BLaER1 treated with 17β-estradiol and CSF1 and Interleukin-3, amounts not matched to agents 10 nM and 100 nM (cell line): ENCODE measurements at regions not wholly inside any gene's neighbourhood (a gene's known extent, or its start where the extent isn't known, plus 50 kb on each side); places are given as distances from the start of the nearest gene placed in this dataset.
A peak's percentile ranks its signal among the peaks of the same experiment; 100 is the strongest.

Experiments used
- H3K27ac ChIP-seq, 11 experiments: shearing (Covaris generic); formaldehyde crosslinking; 2 replicates each; pipeline ENCODE4 v1.8.1; 2022
- H3K27me3 ChIP-seq, 11 experiments: shearing (Covaris generic); formaldehyde crosslinking; 2 replicates each; pipeline ENCODE4 v1.8.1; 2022
- H3K36me3 ChIP-seq, 11 experiments: shearing (Covaris generic); formaldehyde crosslinking; 2 replicates each; pipeline ENCODE4 v1.8.1; 2022
- H3K4me1 ChIP-seq, 10 experiments: shearing (Covaris generic); formaldehyde crosslinking; 2 replicates each; pipeline ENCODE4 v1.8.1; 2022
- H3K4me2 ChIP-seq, 11 experiments: shearing (Covaris generic); formaldehyde crosslinking; 2 replicates each; pipeline ENCODE4 v1.8.1; 2022
- H3K4me3 ChIP-seq, 10 experiments: shearing (Covaris generic); formaldehyde crosslinking; 2 replicates each; pipeline ENCODE4 v1.8.1; 2022
- H3K9ac ChIP-seq, 11 experiments: shearing (Covaris generic); formaldehyde crosslinking; 2 replicates each; pipeline ENCODE4 v1.8.1; 2022
- H3K9me3 ChIP-seq, 11 experiments: shearing (Covaris generic); formaldehyde crosslinking; replicated peaks in 1 of 11; 2 replicates each; pipeline ENCODE4 v1.8.1; 2022
- H4K20me1 ChIP-seq, 11 experiments: shearing (Covaris generic); formaldehyde crosslinking; 2 replicates each; pipeline ENCODE4 v1.8.1; 2022
- Cebpa-rat ChIP-seq, 11 experiments: shearing (Covaris generic); IDR thresholded peaks; 2 replicates each; pipeline ENCODE4 v1.8.1; 2022

DNA sequence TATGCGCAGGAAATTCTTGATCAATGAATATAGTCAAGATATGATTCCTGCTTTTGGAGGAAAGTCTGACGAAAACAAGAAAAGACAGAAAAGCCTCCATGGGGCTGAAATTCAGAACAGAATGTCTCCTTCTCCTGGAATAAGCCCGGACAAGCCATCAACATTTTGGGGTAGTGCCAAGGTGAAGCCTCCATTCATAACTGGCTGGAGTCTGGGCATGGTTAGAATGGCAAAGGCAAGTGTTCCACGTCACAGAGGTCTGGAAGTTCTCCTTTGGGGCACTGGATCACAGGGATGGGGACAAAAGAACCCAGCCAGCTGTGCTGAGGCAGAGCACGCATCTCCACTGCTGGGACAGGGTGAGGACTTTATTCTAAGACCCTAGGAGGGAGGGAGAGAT is 505.7 kb downstream of the CMPK2 start:
- H3K27ac ChIP-seq, result no peak overlapping the region
- no peak overlapping the region for H3K9ac ChIP-seq
- no peaks in the 10 kb centered on the region for H3K9me3 ChIP-seq
- H3K36me3 ChIP-seq, result no peaks in the 10 kb centered on the region
- no peak for TF ChIP-seq Cebpa-rat (IDR thresholded peaks at IDR 0.05)
- H3K4me2 ChIP-seq, result peak overlapping the region in 9 of 11 experiments; percentile 32 to 79 (median 59); a peak in 16 of 22 replicates
- H3K4me1 ChIP-seq, result peaks cover 0 to 33% (median 18%) of the 10 kb centered on the region in 10 experiments; a peak in 15 of 20 replicates
- no peaks in the 10 kb centered on the region for H4K20me1 ChIP-seq
- H3K4me3 ChIP-seq, result no peak overlapping the region
- H3K27me3 ChIP-seq, result no peaks in the 10 kb centered on the region

- Histone ChIP-seq H3K4me2 (no peak overlapping the region), H3K9me3 (no peaks in the 10 kb centered on the region), H3K4me3 (no peak overlapping the region), H3K27me3 (no peaks in the 10 kb centered on the region), H3K36me3 (no peaks in the 10 kb centered on the region), H4K20me1 (no peaks in the 10 kb centered on the region), H3K4me1 (peaks cover 0 to 26% (median 17%) of the 10 kb centered on the region in 10 experiments; a peak in 15 of 20 replicates), H3K9ac (no peak overlapping the region), H3K27ac (no peak overlapping the region)
- TF ChIP-seq Cebpa-rat (IDR thresholded peaks at IDR 0.05), result no peak
Measured at GRCh38 chr2:6362671-6363450, 502.8 kb downstream of the CMPK2 start.

DNA sequence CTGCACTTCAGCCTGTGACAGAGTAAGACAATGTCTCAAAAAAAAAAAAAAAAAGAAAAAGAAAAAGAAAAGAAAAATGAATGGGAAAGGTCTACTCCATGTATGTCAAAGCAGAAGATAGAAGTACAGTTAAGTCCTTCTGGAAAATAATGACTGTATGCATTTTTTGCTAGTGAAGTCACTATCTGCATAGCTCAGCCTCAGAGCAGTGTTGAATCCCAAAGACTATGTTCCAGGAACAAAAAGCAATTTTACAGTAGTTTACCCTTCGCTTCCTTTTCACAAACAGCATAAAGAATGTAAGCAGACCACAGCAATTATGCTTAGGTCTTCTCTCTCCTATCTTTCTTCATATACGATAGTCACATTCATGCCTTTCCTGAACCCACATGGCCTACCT is 497.4 kb downstream of the CMPK2 start:
- Histone ChIP-seq H3K4me2 (no peak overlapping the region), H3K4me1 (no peaks in the 10 kb centered on the region), H3K4me3 (no peak overlapping the region), H3K36me3 (no peaks in the 10 kb centered on the region), H3K9me3 (peaks cover 0 to 3% (median under 1%) of the 10 kb centered on the region in 11 experiments; a peak in 5 of 22 replicates), H4K20me1 (no peaks in the 10 kb centered on the region), H3K27ac (no peak overlapping the region), H3K27me3 (no peaks in the 10 kb centered on the region), H3K9ac (no peak overlapping the region)
- no peak for TF ChIP-seq Cebpa-rat (IDR thresholded peaks at IDR 0.05)

- no peaks in the 10 kb centered on the region for H4K20me1 ChIP-seq
- no peaks in the 10 kb centered on the region for H3K4me1 ChIP-seq
- no peak overlapping the region for H3K4me3 ChIP-seq
- no peak overlapping the region for H3K4me2 ChIP-seq
- no peaks in the 10 kb centered on the region for H3K36me3 ChIP-seq
- TF ChIP-seq Cebpa-rat (IDR thresholded peaks at IDR 0.05), result no peak
- H3K27me3 ChIP-seq, result no peaks in the 10 kb centered on the region
- H3K9me3 ChIP-seq, result peaks cover 0 to 13% (median 6%) of the 10 kb centered on the region in 11 experiments; a peak in 10 of 22 replicates
- H3K9ac ChIP-seq, result no peak overlapping the region
- no peak overlapping the region for H3K27ac ChIP-seq
Measured at GRCh38 chr2:6369266-6369665, 496.4 kb downstream of the CMPK2 start.

DNA sequence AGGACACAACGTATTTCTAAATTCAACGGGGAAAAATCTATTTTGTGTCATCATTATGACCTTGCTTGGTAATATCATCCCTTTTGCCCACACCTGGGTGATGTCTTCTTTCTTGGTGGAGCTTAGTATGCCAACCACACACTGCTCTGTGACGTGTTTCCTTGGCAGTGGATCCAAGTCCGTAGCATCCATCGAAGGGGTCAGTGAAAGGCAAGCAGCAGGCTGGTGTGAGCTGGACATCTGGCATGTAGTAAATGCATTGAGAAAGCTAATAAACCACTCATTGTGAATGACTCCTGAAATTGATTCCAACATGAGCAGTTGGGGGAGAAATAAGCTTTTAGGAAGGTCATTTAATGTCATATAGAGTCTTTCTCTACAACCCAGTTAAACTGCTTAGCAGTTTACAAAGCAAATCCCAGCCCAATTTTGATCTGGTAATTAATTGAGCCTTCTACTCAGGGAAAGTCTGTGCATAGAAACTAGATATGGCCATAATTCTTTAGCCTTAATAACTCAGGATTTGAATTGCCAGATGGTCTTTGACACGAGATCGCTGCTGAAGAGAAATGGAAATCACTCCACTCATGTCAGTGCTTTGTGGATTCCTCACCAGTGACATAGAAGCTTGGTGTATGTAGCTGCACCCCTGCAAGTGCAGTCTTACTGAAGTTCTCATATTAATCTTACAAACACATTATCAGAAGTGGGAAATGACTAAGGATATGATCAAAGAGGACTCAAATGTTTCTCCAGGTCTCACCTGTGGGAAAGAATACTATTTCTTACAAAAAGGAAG is 494.8 kb downstream of the CMPK2 start:
- no peak overlapping the region for H3K9ac ChIP-seq
- no peaks in the 10 kb centered on the region for H4K20me1 ChIP-seq
- H3K27me3 ChIP-seq, result no peaks in the 10 kb centered on the region
- TF ChIP-seq Cebpa-rat (IDR thresholded peaks at IDR 0.05), result no peak
- H3K27ac ChIP-seq, result no peak overlapping the region
- H3K36me3 ChIP-seq, result no peaks in the 10 kb centered on the region
- H3K9me3 ChIP-seq, result peaks cover 0 to 18% (median 10%) of the 10 kb centered on the region in 11 experiments; a peak in 12 of 22 replicates
- H3K4me3 ChIP-seq, result no peak overlapping the region
- no peak overlapping the region for H3K4me2 ChIP-seq
- no peaks in the 10 kb centered on the region for H3K4me1 ChIP-seq

- H3K36me3 ChIP-seq, result no peaks in the 10 kb centered on the region
- H3K4me1 ChIP-seq, result no peaks in the 10 kb centered on the region
- no peaks in the 10 kb centered on the region for H3K27me3 ChIP-seq
- H3K4me2 ChIP-seq, result no peak overlapping the region
- H3K27ac ChIP-seq, result no peak overlapping the region
- H3K9ac ChIP-seq, result no peak overlapping the region
- peaks cover 0 to 19% (median 10%) of the 10 kb centered on the region in 11 experiments; a peak in 13 of 22 replicates for H3K9me3 ChIP-seq
- no peaks in the 10 kb centered on the region for H4K20me1 ChIP-seq
- no peak for TF ChIP-seq Cebpa-rat (IDR thresholded peaks at IDR 0.05)
- no peak overlapping the region for H3K4me3 ChIP-seq
Measured at GRCh38 chr2:6372317-6372901, 493.3 kb downstream of the CMPK2 start.

- Histone ChIP-seq H3K9me3 (peaks cover 0 to 11% (median 6%) of the 10 kb centered on the region in 11 experiments; a peak in 11 of 22 replicates), H3K27ac (no peak overlapping the region)
Measured at GRCh38 chr2:6381326-6381725, 484.4 kb downstream of the CMPK2 start.

GRCh38 chr2:6384341-6384740 is 481.4 kb downstream of the CMPK2 start:
- Histone ChIP-seq H3K9me3 (peaks cover 0 to 1% (median 0%) of the 10 kb centered on the region in 11 experiments; a peak in 4 of 22 replicates), H3K9ac (no peak overlapping the region), H3K27me3 (no peaks in the 10 kb centered on the region), H3K4me3 (no peak overlapping the region), H3K4me1 (no peaks in the 10 kb centered on the region), H3K4me2 (no peak overlapping the region), H4K20me1 (no peaks in the 10 kb centered on the region), H3K27ac (no peak overlapping the region), H3K36me3 (no peaks in the 10 kb centered on the region)
- TF ChIP-seq Cebpa-rat (IDR thresholded peaks at IDR 0.05), result no peak

More at GRCh38 chr2:6381326-6381725, 484.4 kb downstream of the CMPK2 start:
- H3K27me3 ChIP-seq, result no peaks in the 10 kb centered on the region
- no peaks in the 10 kb centered on the region for H3K4me1 ChIP-seq
- no peak overlapping the region for H3K9ac ChIP-seq
- TF ChIP-seq Cebpa-rat (IDR thresholded peaks at IDR 0.05), result no peak
- H3K4me2 ChIP-seq, result no peak overlapping the region
- H3K36me3 ChIP-seq, result no peaks in the 10 kb centered on the region
- no peak overlapping the region for H3K4me3 ChIP-seq
- H4K20me1 ChIP-seq, result no peaks in the 10 kb centered on the region

GRCh38 chr2:6392354-6392753 is 473.4 kb downstream of the CMPK2 start:
- Histone ChIP-seq H3K4me1 (peaks cover 0 to 14% (median 6%) of the 10 kb centered on the region in 10 experiments; a peak in 13 of 20 replicates), H4K20me1 (no peaks in the 10 kb centered on the region), H3K9ac (no peak overlapping the region), H3K9me3 (peaks cover 0 to 9% (median 3%) of the 10 kb centered on the region in 11 experiments; a peak in 7 of 22 replicates), H3K27ac (no peak overlapping the region), H3K4me3 (no peak overlapping the region), H3K36me3 (no peaks in the 10 kb centered on the region), H3K27me3 (no peaks in the 10 kb centered on the region), H3K4me2 (peak overlapping the region in 3 of 11 experiments; percentile 25 to 80 (median 58); a peak in 6 of 22 replicates)
- TF ChIP-seq Cebpa-rat (IDR thresholded peaks at IDR 0.05), result no peak
